Suprapubic skin (tissue), 3 donors: ENCODE measurements at regions not wholly inside any gene's neighbourhood (a gene's known extent, or its start where the extent isn't known, plus 50 kb on each side); places are given as distances from the start of the nearest gene placed in this dataset.

ENCODE experiments used
- CTCF ChIP-seq, 2 donors: fragments of 200-600 bp in 1 of 2; fragments of 450-650 bp in 1 of 2; sonication (generic) in 1 of 2; IDR thresholded peaks; one replicate each; pipeline ENCODE4 v1.5.1; 2016 to 2019; ENCODE audit warnings: antibody characterized with exemption in 2 of 2, mild to moderate bottlenecking in 1 of 2, moderate library complexity in 1 of 2
- POLR2A ChIP-seq, 2 donors: fragments of 450-650 bp; IDR thresholded peaks; one replicate each; pipeline ENCODE4 v1.6.1; 2017; ENCODE audit warnings: antibody characterized with exemption in 2 of 2, mild to moderate bottlenecking in 2 of 2, moderate library complexity in 2 of 2

- no peak for TF ChIP-seq CTCF (IDR thresholded peaks at IDR 0.05)
- no peak for TF ChIP-seq POLR2A (IDR thresholded peaks at IDR 0.05)
Observed at GRCh38 chr1:234697015-234697414, 87.0 kb upstream of the IRF2BP2 start.
